B cell (primary cell): ENCODE measurements at regions not wholly inside any gene's neighbourhood (a gene's known extent, or its start where the extent isn't known, plus 50 kb on each side); places are given as distances from the start of the nearest gene placed in this dataset.

Experiments
- ATAC-seq: fragments of 200-7000 bp; cut with Tn5 transposase; one replicate; pipeline ENCODE4 v1.10.0; 2021; ENCODE audit warnings: low read depth, mild to moderate bottlenecking, moderate number of reproducible peaks, moderate library complexity
- CTCF ChIA-PET: fragments of 350-600 bp; sonication (Branson Sonifier 250); formaldehyde crosslinking; loops from one replicate; lab custom pipeline; 2021; ENCODE audit warnings: antibody characterized with exemption, inconsistent platforms; lab: Charles Lee
- POLR2A ChIA-PET: fragments of 350-600 bp; sonication (Branson Sonifier 250); formaldehyde crosslinking; loops from one replicate; lab custom pipeline; 2021; ENCODE audit warnings: antibody characterized with exemption; lab: Charles Lee
- DNase-seq: peaks from one replicate; pipeline ENCODE4 v3.0.0; 2013
- H2AFZ ChIP-seq: 2 replicates; pipeline ENCODE4 v1.6.1; 2012; ENCODE audit warnings: mild to moderate bottlenecking, low read depth, low read length; ENCODE audit not compliant: insufficient read depth, poor library complexity, severe bottlenecking
- H3K27ac ChIP-seq, 2 donors: 1 replicate in 1 of 2; 2 replicates in 1 of 2; pipeline ENCODE4 v1.5.1; 2012 to 2013; ENCODE audit warnings: low read length in 2 of 2, mild to moderate bottlenecking in 2 of 2, moderate library complexity in 1 of 2
- H3K27me3 ChIP-seq, 4 experiments: fragments of 200-600 bp in 1 of 4; sonication (generic) in 1 of 4; replicated peaks in 1 of 4; 1 replicate in 2 of 4; 2 replicates in 2 of 4; pipeline versions ENCODE4 v1.6.1 to v1.7.0; 2013 to 2016; ENCODE audit warnings: low read length in 3 of 4, mild to moderate bottlenecking in 2 of 4, mixed read lengths in 1 of 4, moderate library complexity in 1 of 4; ENCODE audit not compliant: insufficient read depth in 4 of 4, control insufficient read depth in 3 of 4; ENCODE audit errors: control extremely low read depth in 1 of 4
- H3K36me3 ChIP-seq, 2 experiments: replicated peaks in 1 of 2; 1 replicate in 1 of 2; 2 replicates in 1 of 2; pipeline versions ENCODE4 v1.6.1 to v1.7.1; 2013; ENCODE audit warnings: low read length in 1 of 2; ENCODE audit not compliant: insufficient read depth in 2 of 2, control insufficient read depth in 1 of 2; ENCODE audit errors: control extremely low read depth in 1 of 2, extremely low read depth in 1 of 2
- H3K4me1 ChIP-seq, 2 donors: fragments of 200-600 bp in 1 of 2; sonication (generic) in 1 of 2; 1 replicate in 1 of 2; 2 replicates in 1 of 2; pipeline versions ENCODE4 v1.5.1 to v1.6.1; 2013 to 2017; ENCODE audit warnings: low read length in 2 of 2; ENCODE audit not compliant: control insufficient read depth in 2 of 2, insufficient read depth in 2 of 2
- H3K4me2 ChIP-seq: replicated peaks from 2 replicates; pipeline ENCODE3; 2012; ENCODE audit warnings: mild to moderate bottlenecking, low read depth, low read length; ENCODE audit not compliant: poor library complexity, severe bottlenecking
- H3K4me3 ChIP-seq, 5 experiments: fragments of 200-600 bp in 1 of 5; sonication (generic) in 1 of 5; 1 replicate in 3 of 5; 2 replicates in 2 of 5; pipeline versions ENCODE4 v1.5.1 to v1.7.0; 2011 to 2016; ENCODE audit warnings: low read length in 4 of 5, mild to moderate bottlenecking in 4 of 5, low read depth in 2 of 5, control low read depth in 1 of 5, moderate library complexity in 1 of 5; ENCODE audit not compliant: insufficient read depth in 1 of 5; ENCODE audit errors: control extremely low read depth in 1 of 5, extremely low read depth in 1 of 5
- H3K79me2 ChIP-seq: fragments of 200-600 bp; sonication (generic); one replicate; pipeline ENCODE4 v1.6.0; 2016; ENCODE audit warnings: low read length; ENCODE audit not compliant: control insufficient read depth, insufficient read depth
- H3K9ac ChIP-seq: fragments of 200-600 bp; sonication (generic); 2 replicates; pipeline ENCODE4 v1.6.1; 2017; ENCODE audit warnings: mild to moderate bottlenecking, low read length, moderate library complexity
- H3K9me3 ChIP-seq, 3 donors: one replicate each; pipeline versions ENCODE4 v1.6.1 to v1.7.1; 2013; ENCODE audit warnings: low read length in 2 of 3; ENCODE audit not compliant: control insufficient read depth in 2 of 3, insufficient read depth in 1 of 3; ENCODE audit errors: control extremely low read depth in 1 of 3
- H4K20me1 ChIP-seq: 2 replicates; pipeline ENCODE4 v1.6.0; 2012; ENCODE audit warnings: mild to moderate bottlenecking, low read length; ENCODE audit not compliant: insufficient read depth, control insufficient read depth, poor library complexity, severe bottlenecking
- H3K27ac Mint-ChIP-seq: one replicate; pipeline ENCODE4 v1.8.0; 2021; ENCODE audit warnings: mixed read lengths
- H3K27me3 Mint-ChIP-seq: one replicate; pipeline ENCODE4 v1.8.0; 2021; ENCODE audit warnings: mixed read lengths
- H3K4me1 Mint-ChIP-seq: one replicate; pipeline ENCODE4 v1.8.0; 2021; ENCODE audit warnings: mixed read lengths
- H3K4me3 Mint-ChIP-seq: one replicate; pipeline ENCODE4 v1.8.0; 2021; ENCODE audit warnings: mixed read lengths
- H3K9me3 Mint-ChIP-seq: one replicate; pipeline ENCODE4 v1.8.0; 2022; ENCODE audit warnings: mixed read lengths; ENCODE audit not compliant: insufficient read depth
- EZH2 ChIP-seq: IDR thresholded peaks from 2 replicates; pipeline ENCODE4 v1.6.1; 2012; ENCODE audit warnings: borderline replicate concordance, low read depth, mild to moderate bottlenecking, moderate library complexity, low read length; ENCODE audit not compliant: insufficient read depth, poor library complexity, severe bottlenecking
- WGBS: methylation state at CpG from one replicate; pipeline ENCODE4 v1.1.5; 2013; ENCODE audit warnings: missing lambda C conversion rate; ENCODE audit not compliant: insufficient coverage; 5-methylcytosine and 5-hydroxymethylcytosine counted together
- intact Hi-C: fragments of 100-400 bp; cut with micrococcal nuclease; formaldehyde crosslinking; loops from one replicate; pipeline ENCODE4 v1.10.0; 2022
- TF ChIP-seq, protein P1 (sequence below): fragments of 200-600 bp; IDR thresholded peaks from one replicate; pipeline ENCODE4 v1.8.0; 2022; ENCODE audit warnings: antibody characterized with exemption, mild to moderate bottlenecking

DNA sequence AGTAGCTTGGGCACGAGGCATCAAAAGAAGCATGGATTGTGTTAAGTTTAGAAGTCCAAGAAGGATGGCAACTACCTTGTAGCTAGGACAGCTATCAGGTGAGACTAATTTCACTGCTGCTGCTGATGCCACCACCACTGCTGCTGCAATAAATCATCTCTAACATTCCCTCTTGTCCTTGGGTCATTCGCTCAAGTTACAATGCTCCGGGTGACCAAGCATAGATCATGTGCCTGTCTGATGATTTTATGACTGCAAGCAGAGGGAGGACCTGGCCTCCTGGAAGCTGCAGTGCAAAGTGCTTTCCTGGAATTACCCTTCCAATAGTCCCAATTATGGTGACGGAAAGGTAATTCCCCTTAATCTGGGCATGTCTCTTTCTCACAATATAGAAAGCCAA lies 334.4 kb downstream of the PRELID2 start:
- intact Hi-C loops = no loop called here
- ATAC-seq = no peak
- WGBS = 100% methylated on average over 1 of the region's 4 CpGs

DNA sequence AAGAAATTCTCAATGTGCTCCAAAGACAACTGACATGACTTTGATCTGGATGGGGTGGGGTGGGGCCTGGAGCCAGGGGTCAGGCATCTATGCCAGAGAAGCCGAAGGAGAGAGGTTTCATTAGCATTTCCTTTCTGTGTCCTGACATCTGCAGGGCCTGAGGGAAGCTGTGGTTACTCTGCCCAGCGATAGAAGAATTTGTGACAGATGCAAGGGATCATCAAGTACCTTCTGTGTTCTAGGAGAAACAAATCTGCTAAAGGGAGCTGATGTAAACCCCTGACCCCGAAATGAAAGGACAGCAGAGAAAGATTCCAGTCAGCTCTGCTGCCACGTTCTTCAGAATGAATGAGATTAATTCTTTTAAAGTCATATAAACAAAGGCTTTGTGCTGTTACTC lies 335.7 kb downstream of the PRELID2 start:
- Histone ChIP-seq H3K4me3 (no peak overlapping the region), H2AFZ (no peak overlapping the region), H3K4me1 (no peaks in the 10 kb centered on the region), H3K27ac (no peak overlapping the region), H3K27me3 (no peaks in the 10 kb centered on the region), H3K9ac (no peak overlapping the region), H3K36me3 (no peaks in the 10 kb centered on the region), H3K4me2 (no peak overlapping the region), H3K9me3 (no peaks in the 10 kb centered on the region), H4K20me1 (no peaks in the 10 kb centered on the region), H3K79me2 (no peaks in the 10 kb centered on the region)
- H3K4me1 Mint-ChIP-seq = no peaks in the 10 kb centered on the region
- H3K9me3 Mint-ChIP-seq = peaks cover 5% of the 10 kb centered on the region
- TF ChIP-seq, protein P1, sequence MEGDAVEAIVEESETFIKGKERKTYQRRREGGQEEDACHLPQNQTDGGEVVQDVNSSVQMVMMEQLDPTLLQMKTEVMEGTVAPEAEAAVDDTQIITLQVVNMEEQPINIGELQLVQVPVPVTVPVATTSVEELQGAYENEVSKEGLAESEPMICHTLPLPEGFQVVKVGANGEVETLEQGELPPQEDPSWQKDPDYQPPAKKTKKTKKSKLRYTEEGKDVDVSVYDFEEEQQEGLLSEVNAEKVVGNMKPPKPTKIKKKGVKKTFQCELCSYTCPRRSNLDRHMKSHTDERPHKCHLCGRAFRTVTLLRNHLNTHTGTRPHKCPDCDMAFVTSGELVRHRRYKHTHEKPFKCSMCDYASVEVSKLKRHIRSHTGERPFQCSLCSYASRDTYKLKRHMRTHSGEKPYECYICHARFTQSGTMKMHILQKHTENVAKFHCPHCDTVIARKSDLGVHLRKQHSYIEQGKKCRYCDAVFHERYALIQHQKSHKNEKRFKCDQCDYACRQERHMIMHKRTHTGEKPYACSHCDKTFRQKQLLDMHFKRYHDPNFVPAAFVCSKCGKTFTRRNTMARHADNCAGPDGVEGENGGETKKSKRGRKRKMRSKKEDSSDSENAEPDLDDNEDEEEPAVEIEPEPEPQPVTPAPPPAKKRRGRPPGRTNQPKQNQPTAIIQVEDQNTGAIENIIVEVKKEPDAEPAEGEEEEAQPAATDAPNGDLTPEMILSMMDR = no peak
- no peak for TF ChIP-seq EZH2
- POLR2A ChIA-PET = no interaction called here
- intact Hi-C loops = no loop called here
- ATAC-seq (no peak), DNase-seq (no peak)
- CTCF ChIA-PET = no interaction called here
- H3K27ac Mint-ChIP-seq = no peak overlapping the region
- no peak overlapping the region for H3K4me3 Mint-ChIP-seq
- WGBS = 43% methylated on average over 3 of the region's 4 CpGs
- H3K27me3 Mint-ChIP-seq = no peaks in the 10 kb centered on the region

More for the DNA sequence above, 334.4 kb downstream of the PRELID2 start:
- ChIA-PET POLR2A (no interaction called here), CTCF (no interaction called here)
- Histone ChIP-seq H3K4me1 (no peaks in the 10 kb centered on the region), H3K9ac (no peak overlapping the region), H3K27ac (no peak overlapping the region), H2AFZ (no peak overlapping the region), H4K20me1 (no peaks in the 10 kb centered on the region), H3K36me3 (no peaks in the 10 kb centered on the region), H3K4me2 (no peak overlapping the region), H3K79me2 (no peaks in the 10 kb centered on the region), H3K9me3 (no peaks in the 10 kb centered on the region), H3K4me3 (no peak overlapping the region), H3K27me3 (no peaks in the 10 kb centered on the region)
- DNase-seq = no peak
- no peak for TF ChIP-seq EZH2
- TF ChIP-seq, protein P1 = no peak
- Mint-ChIP-seq H3K4me1 (no peaks in the 10 kb centered on the region), H3K9me3 (peaks cover 4% of the 10 kb centered on the region), H3K27me3 (no peaks in the 10 kb centered on the region), H3K4me3 (no peak overlapping the region), H3K27ac (no peak overlapping the region)
